Tibial nerve (tissue), 4 donors: ENCODE measurements at regions not wholly inside any gene's neighbourhood (a gene's known extent, or its start where the extent isn't known, plus 50 kb on each side); places are given as distances from the start of the nearest gene placed in this dataset.

Source experiments
- DNase-seq, 2 donors: peaks; one replicate each; pipeline ENCODE4 v3.0.0-alpha.2; 2019; ENCODE audit warnings: low spot score in 2 of 2
- H3K27ac ChIP-seq, 4 donors: fragments of 200-600 bp; sonication (generic) in 3 of 4; one replicate each; pipeline ENCODE4 v1.5.1; 2017 to 2019; ENCODE audit warnings: mild to moderate bottlenecking in 1 of 4
- H3K27me3 ChIP-seq, 2 donors: fragments of 200-600 bp; sonication (generic) in 1 of 2; one replicate each; pipeline versions ENCODE4 v1.5.1 to v1.6.0; 2017 to 2019
- H3K36me3 ChIP-seq, 3 donors: fragments of 200-600 bp; sonication (generic); one replicate each; pipeline ENCODE4 v1.5.1; 2018 to 2019
- H3K4me1 ChIP-seq, 4 donors: fragments of 200-600 bp; sonication (generic) in 3 of 4; one replicate each; pipeline ENCODE4 v1.5.1; 2017 to 2019
- H3K4me3 ChIP-seq, 4 donors: fragments of 200-600 bp; sonication (generic) in 3 of 4; one replicate each; pipeline ENCODE4 v1.5.1; 2017 to 2019; ENCODE audit warnings: mild to moderate bottlenecking in 1 of 4, moderate library complexity in 1 of 4
- H3K9me3 ChIP-seq, 4 donors: fragments of 200-600 bp; sonication (generic) in 3 of 4; one replicate each; pipeline ENCODE4 v1.5.1; 2017 to 2019
- CTCF ChIP-seq, 5 experiments: fragments of 200-600 bp in 3 of 5; fragments of 450-650 bp in 2 of 5; sonication (generic) in 3 of 5; IDR thresholded peaks; one replicate each; pipeline ENCODE4 v1.5.1; 2016 to 2019; ENCODE audit warnings: antibody characterized with exemption in 5 of 5, mild to moderate bottlenecking in 3 of 5, moderate library complexity in 2 of 5
- EP300 ChIP-seq, 2 donors: sonication (generic); formaldehyde crosslinking; IDR thresholded peaks; one replicate each; pipeline ENCODE4 v1.6.1; 2017; ENCODE audit warnings: antibody characterized with exemption in 2 of 2, mild to moderate bottlenecking in 1 of 2
- POLR2A ChIP-seq, 2 donors: fragments of 450-650 bp; IDR thresholded peaks; one replicate each; pipeline ENCODE4 v1.6.1; 2017; ENCODE audit warnings: antibody characterized with exemption in 2 of 2, mild to moderate bottlenecking in 2 of 2, moderate library complexity in 2 of 2
- WGBS, 2 donors: methylation state at CpG; one replicate each; pipeline ENCODE4 v1.1.5; 2018; 5-methylcytosine and 5-hydroxymethylcytosine counted together

DNA sequence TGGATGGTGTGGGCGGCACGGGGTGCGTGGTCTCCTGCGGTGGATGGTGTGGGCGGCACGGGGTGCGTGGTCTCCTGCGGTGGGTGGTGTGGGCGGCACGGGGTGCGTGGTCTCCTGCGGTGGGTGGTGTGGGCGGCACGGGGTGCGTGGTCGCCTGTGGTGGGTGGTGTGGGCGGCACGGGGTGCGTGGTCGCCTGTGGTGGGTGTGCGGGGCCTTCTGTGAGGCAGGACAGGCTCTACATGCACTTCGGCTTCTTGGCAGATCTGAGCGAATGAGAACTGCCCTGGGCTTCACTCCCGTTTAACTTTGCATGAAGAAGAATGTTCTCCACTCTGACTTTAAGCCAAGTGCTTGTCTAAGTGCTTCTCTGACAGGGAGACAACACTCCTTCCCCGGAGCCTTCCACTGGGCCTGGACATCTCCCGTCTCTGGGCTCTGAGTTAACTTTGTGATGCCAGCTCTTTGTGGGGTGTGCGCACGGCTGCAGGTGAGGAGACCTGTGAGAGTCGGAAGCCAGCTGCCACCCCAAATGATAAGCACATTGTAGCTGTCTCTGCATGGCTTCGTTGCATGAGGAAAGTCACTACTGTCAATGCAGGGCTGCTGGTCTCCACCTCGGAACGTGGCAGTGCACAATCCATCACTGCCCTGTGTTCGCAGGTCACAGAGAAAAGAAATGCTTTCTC lies 244.8 kb downstream of the DLL1 start:
- 85 to 88% methylated on average over 33 of the region's 33 CpGs for WGBS, 2 donors
- no peak for DNase-seq
- Histone ChIP-seq H3K27me3 (no peaks in the 10 kb centered on the region), H3K36me3 (no peaks in the 10 kb centered on the region), H3K4me1 (peaks cover 0 to 13% (median 0%) of the 10 kb centered on the region in 4 donors), H3K4me3 (no peak overlapping the region), H3K27ac (no peak overlapping the region), H3K9me3 (peaks cover 0 to 3% (median 0%) of the 10 kb centered on the region in 4 donors)
- no peak for TF ChIP-seq POLR2A (IDR thresholded peaks at IDR 0.05)
- TF ChIP-seq EP300 (IDR thresholded peaks at IDR 0.05) = no peak

DNA sequence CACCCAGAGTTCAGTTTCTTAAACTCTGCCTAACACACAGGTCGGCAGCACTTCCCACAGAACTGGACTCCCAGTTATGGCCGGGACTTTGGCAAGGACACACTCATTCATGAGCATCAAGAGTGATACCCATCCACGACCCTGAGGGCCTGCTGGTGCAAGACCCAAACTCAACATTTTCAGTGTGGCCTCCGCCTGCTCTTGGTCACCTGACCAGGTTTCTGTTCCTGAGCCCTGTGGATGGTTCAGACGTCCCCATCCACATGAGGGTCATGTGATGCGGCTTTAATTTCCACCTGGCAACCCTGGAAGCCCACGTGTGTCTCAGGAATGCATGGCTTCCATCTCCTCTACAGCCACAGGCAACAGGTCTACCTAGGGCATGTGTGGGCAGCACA lies 245.3 kb downstream of the DLL1 start:
- 76 to 84% methylated on average over 7 of the region's 7 CpGs for WGBS, 2 donors
- Histone ChIP-seq H3K4me1 (peaks cover 0 to 13% (median 0%) of the 10 kb centered on the region in 4 donors), H3K27ac (no peak overlapping the region)

DNA sequence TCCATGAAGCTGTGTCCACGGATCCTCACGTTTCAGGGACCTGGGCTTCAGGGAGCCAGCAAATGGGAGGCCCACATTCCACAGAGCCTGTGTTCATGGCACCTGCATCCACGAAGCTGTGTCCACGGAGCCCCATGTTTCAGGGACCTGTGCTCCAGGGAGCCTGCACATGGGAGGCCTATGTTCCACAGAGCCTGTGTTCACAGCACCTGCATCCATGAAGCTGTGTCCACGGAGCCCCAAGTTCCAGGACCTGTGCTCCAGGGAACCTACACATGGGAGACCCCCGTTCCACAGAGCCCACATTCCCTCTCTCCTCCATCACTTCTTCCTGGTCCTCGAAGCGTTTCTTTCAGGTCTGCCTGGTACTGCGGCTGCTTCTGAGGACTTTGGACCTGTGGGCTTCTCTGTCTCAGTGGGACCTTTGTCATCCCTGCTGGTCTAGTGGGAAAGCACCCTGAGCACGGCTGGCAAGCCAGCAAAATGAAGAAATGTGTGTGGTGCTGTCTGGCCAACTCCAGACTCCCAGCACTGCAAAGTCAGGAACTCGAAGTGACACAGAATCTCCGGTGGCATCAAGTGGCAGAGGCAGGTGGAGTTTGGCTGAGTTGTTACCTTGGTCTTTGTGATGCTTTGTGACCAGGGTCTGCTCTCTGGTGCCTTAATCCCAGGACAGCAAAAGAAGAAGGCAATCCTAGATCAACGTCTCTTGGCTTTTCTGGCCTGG lies 245.9 kb downstream of the DLL1 start:
- peaks cover 0 to 3% (median 0%) of the 10 kb centered on the region in 4 donors for H3K9me3 ChIP-seq
- WGBS, 2 donors = 87 to 94% methylated on average over 13 of the region's 13 CpGs
- H3K27ac ChIP-seq = no peak overlapping the region
- H3K27me3 ChIP-seq = no peaks in the 10 kb centered on the region
- no peak for DNase-seq
- H3K4me3 ChIP-seq = no peak overlapping the region
- H3K36me3 ChIP-seq = no peaks in the 10 kb centered on the region
- H3K4me1 ChIP-seq = peaks cover 0 to 10% (median 0%) of the 10 kb centered on the region in 4 donors
- TF ChIP-seq POLR2A (IDR thresholded peaks at IDR 0.05) (no peak), EP300 (IDR thresholded peaks at IDR 0.05) (no peak), CTCF (IDR thresholded peaks at IDR 0.05) (no peak)

More for the DNA sequence above, 245.3 kb downstream of the DLL1 start:
- no peak for DNase-seq
- H3K4me3 ChIP-seq = no peak overlapping the region
- TF ChIP-seq CTCF (IDR thresholded peaks at IDR 0.05) (no peak), EP300 (IDR thresholded peaks at IDR 0.05) (no peak), POLR2A (IDR thresholded peaks at IDR 0.05) (no peak)
- H3K36me3 ChIP-seq = no peaks in the 10 kb centered on the region
- no peaks in the 10 kb centered on the region for H3K27me3 ChIP-seq
- H3K9me3 ChIP-seq = peaks cover 0 to 3% (median 0%) of the 10 kb centered on the region in 4 donors

- no peaks in the 10 kb centered on the region for H3K36me3 ChIP-seq
- DNase-seq = no peak
- H3K9me3 ChIP-seq = peaks cover 0 to 3% (median 0%) of the 10 kb centered on the region in 4 donors
- TF ChIP-seq CTCF (IDR thresholded peaks at IDR 0.05) (no peak), POLR2A (IDR thresholded peaks at IDR 0.05) (no peak), EP300 (IDR thresholded peaks at IDR 0.05) (no peak)
- H3K4me3 ChIP-seq = no peak overlapping the region
- H3K27me3 ChIP-seq = no peaks in the 10 kb centered on the region
- WGBS, 2 donors = 79 to 83% methylated on average over 10 to 11 of the region's 11 CpGs
- no peak overlapping the region for H3K27ac ChIP-seq
- peaks cover 0 to 1% (median 0%) of the 10 kb centered on the region in 4 donors for H3K4me1 ChIP-seq
Measured at GRCh38 chr6:170043881-170044790, 246.7 kb downstream of the DLL1 start.

DNA sequence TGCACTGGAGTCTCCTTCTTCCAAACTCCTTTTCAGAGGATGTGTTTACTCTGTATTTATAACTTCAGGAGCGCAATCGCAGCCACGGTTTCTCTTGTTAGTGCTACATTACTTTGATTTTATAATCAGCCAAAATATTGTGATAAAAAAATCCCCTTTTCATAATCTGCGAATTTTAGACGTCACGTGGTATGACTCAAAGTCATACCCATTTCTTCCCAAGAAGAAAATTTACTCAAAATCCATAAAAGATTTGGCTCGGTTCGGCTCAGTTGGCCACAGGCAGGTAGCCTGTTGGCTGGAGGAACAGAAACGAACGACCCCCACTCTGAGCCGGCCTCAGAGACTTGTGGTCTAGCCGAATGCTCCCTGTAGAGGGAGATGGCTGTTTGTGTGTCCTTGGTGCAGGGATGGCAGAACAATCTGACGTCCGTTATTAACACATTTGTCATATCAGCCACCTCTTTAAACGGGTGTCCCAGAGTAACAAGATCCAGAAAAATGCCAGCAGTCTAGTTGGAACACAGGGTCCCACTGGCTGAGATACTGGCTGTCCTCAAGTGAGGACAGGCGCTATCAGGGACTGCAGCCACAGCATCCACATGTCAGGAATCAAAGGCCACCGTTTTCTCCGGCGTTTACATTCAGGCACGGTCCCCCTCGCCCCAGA lies 247.6 kb downstream of the DLL1 start:
- no peak for DNase-seq
- no peak overlapping the region for H3K27ac ChIP-seq
- WGBS, 2 donors = 85 to 88% methylated on average over 21 of the region's 21 CpGs
- no peaks in the 10 kb centered on the region for H3K27me3 ChIP-seq
- H3K4me3 ChIP-seq = no peak overlapping the region
- no peak for TF ChIP-seq POLR2A (IDR thresholded peaks at IDR 0.05)
- no peak for TF ChIP-seq EP300 (IDR thresholded peaks at IDR 0.05)
- TF ChIP-seq CTCF (IDR thresholded peaks at IDR 0.05) = no peak
- no peaks in the 10 kb centered on the region for H3K36me3 ChIP-seq
- H3K9me3 ChIP-seq = peaks cover 0 to 3% (median 0%) of the 10 kb centered on the region in 4 donors
- no peaks in the 10 kb centered on the region for H3K4me1 ChIP-seq
